ENCODE measurements at regions not wholly inside any gene's neighbourhood (a gene's known extent, or its start where the extent isn't known, plus 50 kb on each side); places are given as distances from the start of the nearest gene placed in this dataset.
"Not testable (repeated sequence)": the region's sequence is repeated elsewhere in the genome, so short reads cannot be mapped to it uniquely, and the experiment has no call there.

DNA sequence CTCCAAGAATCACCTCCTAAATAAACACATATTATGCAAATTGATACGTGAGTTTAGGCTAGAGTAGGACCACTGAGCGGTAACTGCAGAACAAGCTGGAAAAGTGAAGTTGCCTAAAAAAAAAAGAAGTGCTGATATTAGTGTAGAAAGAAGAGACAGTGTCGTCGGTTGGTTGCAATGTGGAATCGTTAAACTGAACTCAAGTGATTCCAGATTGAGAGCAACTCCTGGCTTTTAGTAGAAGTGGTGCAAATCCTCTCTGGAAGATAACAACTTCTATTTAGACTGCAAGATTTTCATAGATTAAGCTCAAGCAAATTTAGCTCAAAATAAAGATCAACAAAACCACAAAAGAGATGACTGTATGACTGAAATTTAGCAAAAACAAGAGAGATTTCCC, 97.0 kb upstream of the PGR start:
- no peak overlapping the region for H3K27ac ChIP-seq
- no peaks in the 10 kb centered on the region for H3K36me3 ChIP-seq
- H3K27me3 ChIP-seq, result no peaks in the 10 kb centered on the region
- no peak for TF ChIP-seq POLR2A (IDR thresholded peaks at IDR 0.05)
- TF ChIP-seq, protein P1, sequence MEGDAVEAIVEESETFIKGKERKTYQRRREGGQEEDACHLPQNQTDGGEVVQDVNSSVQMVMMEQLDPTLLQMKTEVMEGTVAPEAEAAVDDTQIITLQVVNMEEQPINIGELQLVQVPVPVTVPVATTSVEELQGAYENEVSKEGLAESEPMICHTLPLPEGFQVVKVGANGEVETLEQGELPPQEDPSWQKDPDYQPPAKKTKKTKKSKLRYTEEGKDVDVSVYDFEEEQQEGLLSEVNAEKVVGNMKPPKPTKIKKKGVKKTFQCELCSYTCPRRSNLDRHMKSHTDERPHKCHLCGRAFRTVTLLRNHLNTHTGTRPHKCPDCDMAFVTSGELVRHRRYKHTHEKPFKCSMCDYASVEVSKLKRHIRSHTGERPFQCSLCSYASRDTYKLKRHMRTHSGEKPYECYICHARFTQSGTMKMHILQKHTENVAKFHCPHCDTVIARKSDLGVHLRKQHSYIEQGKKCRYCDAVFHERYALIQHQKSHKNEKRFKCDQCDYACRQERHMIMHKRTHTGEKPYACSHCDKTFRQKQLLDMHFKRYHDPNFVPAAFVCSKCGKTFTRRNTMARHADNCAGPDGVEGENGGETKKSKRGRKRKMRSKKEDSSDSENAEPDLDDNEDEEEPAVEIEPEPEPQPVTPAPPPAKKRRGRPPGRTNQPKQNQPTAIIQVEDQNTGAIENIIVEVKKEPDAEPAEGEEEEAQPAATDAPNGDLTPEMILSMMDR (IDR thresholded peaks at IDR 0.05), result no peak
- no peak for TF ChIP-seq EP300 (IDR thresholded peaks at IDR 0.05)
- intact Hi-C loops (cut with DNase I), result no loop called here
- 70 to 86% (median 75%) methylated on average over 5 of the region's 5 CpGs for WGBS, 3 donors
- H3K9me3 ChIP-seq, result no peaks in the 10 kb centered on the region
- no peak for DNase-seq
- no peak overlapping the region for H3K4me3 ChIP-seq
- H3K4me1 ChIP-seq (ENCODE audit: insufficient read depth), result no peaks in the 10 kb centered on the region

DNA sequence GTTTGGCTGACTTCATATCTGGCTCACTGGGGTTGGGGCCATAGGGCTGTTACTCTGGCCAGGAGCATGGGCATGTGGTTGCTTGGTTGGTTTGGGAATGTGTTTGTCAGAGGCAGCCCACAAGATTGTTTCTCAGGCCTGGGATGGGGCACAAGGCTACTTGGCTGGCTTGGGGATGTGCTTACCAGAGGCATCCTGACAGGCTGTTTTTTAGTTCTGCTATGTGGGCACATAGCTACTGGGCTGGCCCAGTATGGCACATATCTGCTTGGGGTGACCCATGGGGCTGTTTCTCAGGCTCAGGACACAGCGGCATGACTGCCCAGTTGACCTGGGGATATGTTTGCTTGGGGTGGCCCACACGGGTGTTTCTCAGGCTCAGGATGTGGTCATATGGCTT, 94.6 kb upstream of the PGR start:
- H3K9me3 ChIP-seq, result no peaks in the 10 kb centered on the region
- intact Hi-C loops (cut with DNase I), result no loop called here
- WGBS, 3 donors, result 65 to 88% (median 83%) methylated on average over 2 of the region's 2 CpGs
- TF ChIP-seq EP300 (IDR thresholded peaks at IDR 0.05) (no peak), POLR2A (IDR thresholded peaks at IDR 0.05) (no peak)
- TF ChIP-seq, protein P1 (IDR thresholded peaks at IDR 0.05), result no peak
- H3K4me3 ChIP-seq, result no peak overlapping the region
- no peak for DNase-seq
- H3K27ac ChIP-seq, result no peak overlapping the region
- no peaks in the 10 kb centered on the region for H3K27me3 ChIP-seq
- no peaks in the 10 kb centered on the region for H3K4me1 ChIP-seq (ENCODE audit: insufficient read depth)
- H3K36me3 ChIP-seq, result no peaks in the 10 kb centered on the region

DNA sequence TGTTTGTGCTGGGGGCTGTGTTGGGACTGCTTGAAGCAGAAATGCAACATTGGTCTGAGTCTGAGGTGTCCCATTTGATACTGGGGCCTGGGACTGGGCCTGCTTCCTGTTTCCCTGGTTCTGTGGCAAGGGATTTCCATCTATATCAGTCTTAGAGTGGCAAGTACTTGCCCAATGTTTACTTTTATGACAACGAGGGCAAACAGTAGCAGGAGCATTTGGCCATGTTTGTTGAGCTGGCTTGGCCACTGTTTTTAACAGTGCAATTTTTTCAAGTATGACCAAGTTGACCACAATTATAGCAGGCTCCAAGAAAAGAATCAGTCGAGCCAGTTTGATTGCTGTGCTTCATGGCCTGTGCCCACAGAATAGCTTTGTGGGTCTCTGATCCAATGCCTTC, 88.5 kb upstream of the PGR start:
- H3K27me3 ChIP-seq; H3K4me3 ChIP-seq; H3K9me3 ChIP-seq; intact Hi-C loops (cut with DNase I); H3K36me3 ChIP-seq; H3K4me1 ChIP-seq (ENCODE audit: insufficient read depth); DNase-seq; H3K27ac ChIP-seq: not testable (repeated sequence)
- 76 to 79% (median 79%) methylated on average over 2 of the region's 2 CpGs for WGBS, 3 donors

DNA sequence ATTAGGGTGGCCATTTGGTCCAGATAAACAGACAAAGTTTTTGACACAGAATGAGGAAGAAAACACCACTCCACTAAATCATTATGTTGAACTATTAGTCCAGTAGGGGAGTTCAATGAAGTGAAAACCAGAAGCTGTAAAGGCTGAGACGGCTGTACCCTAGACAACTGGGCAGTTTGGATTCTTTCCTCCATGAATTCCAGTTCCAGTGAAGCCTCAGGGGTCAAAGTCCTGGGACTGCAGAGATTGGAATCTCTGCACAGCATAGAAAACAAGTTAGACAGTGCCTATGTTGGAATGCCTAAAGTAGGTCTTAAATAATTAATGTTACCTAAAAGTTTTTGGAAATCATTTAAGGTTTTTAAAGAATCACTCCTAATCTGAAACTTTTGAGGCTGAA, 86.5 kb upstream of the PGR start:
- H3K4me3 ChIP-seq; H3K9me3 ChIP-seq; DNase-seq; H3K27me3 ChIP-seq; intact Hi-C loops (cut with DNase I); H3K27ac ChIP-seq; H3K4me1 ChIP-seq (ENCODE audit: insufficient read depth); H3K36me3 ChIP-seq: not testable (repeated sequence)
- WGBS, 3 donors, result 72 to 93% (median 84%) methylated on average over 1 of the region's 1 CpG

DNA sequence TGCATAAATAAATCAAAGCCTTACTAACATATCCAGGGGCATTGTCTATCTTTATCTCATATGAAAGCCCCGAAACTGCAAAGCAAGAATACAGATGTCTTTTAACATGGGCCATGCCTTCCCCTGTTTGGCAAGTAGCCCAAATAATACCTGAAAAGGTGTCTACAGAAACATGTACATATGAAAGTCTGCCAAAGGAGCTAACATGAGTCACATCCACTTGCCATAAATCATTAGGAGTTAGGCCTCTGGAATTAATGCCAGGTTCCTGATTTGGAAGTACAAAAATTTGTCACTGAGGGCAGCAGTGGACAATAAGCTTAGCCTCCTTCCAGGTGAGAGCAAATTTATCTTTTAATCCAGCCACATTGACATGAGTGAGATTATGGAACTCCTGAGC, 85.5 kb upstream of the PGR start:
- H3K9me3 ChIP-seq, result peaks cover 0 to 5% of the 10 kb centered on the region in 2 donors
- TF ChIP-seq EP300 (IDR thresholded peaks at IDR 0.05) (no peak), POLR2A (IDR thresholded peaks at IDR 0.05) (no peak)
- TF ChIP-seq, protein P1 (IDR thresholded peaks at IDR 0.05), result no peak
- no peak overlapping the region for H3K4me3 ChIP-seq
- H3K27ac ChIP-seq, result no peak overlapping the region
- H3K4me1 ChIP-seq (ENCODE audit: insufficient read depth), result no peaks in the 10 kb centered on the region
- DNase-seq, result no peak
- intact Hi-C loops (cut with DNase I), result no loop called here
- H3K36me3 ChIP-seq, result no peaks in the 10 kb centered on the region
- H3K27me3 ChIP-seq, result no peaks in the 10 kb centered on the region
- WGBS, 3 donors, result 56 to 75% (median 72%) methylated on average over 1 of the region's 1 CpG

All from ovary (tissue), 7 donors.